Bronchial epithelial cell (primary cell): ENCODE measurements at regions not wholly inside any gene's neighbourhood (a gene's known extent, or its start where the extent isn't known, plus 50 kb on each side); places are given as distances from the start of the nearest gene placed in this dataset.

Experiments
- DNase-seq: peaks from one replicate; pipeline ENCODE4 v3.0.0-alpha.2; 2010; ENCODE audit warnings: low read depth
- FAIRE-seq: peaks from 2 replicates; lab custom pipeline; 2011; peaks lifted over from hg19 to GRCh38; lab: Jason Lieb, UNC
- H3K27me3 ChIP-seq: 2 replicates; pipeline ENCODE4 v1.5.1; 2011; ENCODE audit warnings: low read length; ENCODE audit not compliant: control insufficient read depth, insufficient read depth
- H3K36me3 ChIP-seq: 2 replicates; pipeline ENCODE4 v1.5.1; 2011; ENCODE audit warnings: low read length; ENCODE audit not compliant: control insufficient read depth, insufficient read depth
- H3K4me3 ChIP-seq: 2 replicates; pipeline ENCODE4 v1.5.1; 2011; ENCODE audit warnings: mild to moderate bottlenecking, low read depth, low read length, control low read depth
- CTCF ChIP-seq: IDR thresholded peaks from 2 replicates; pipeline ENCODE4 v1.5.1; 2011; ENCODE audit warnings: mild to moderate bottlenecking, moderate library complexity, low read length, control low read depth, inconsistent platforms; ENCODE audit not compliant: insufficient read depth, severe bottlenecking

- no peak for DNase-seq
- FAIRE-seq: no peak
- H3K36me3 ChIP-seq: no peaks in the 10 kb centered on the region
- TF ChIP-seq CTCF: no peak
- no peaks in the 10 kb centered on the region for H3K27me3 ChIP-seq
- H3K4me3 ChIP-seq: no peak overlapping the region
Measured at GRCh38 chr4:74534121-74534520, 89.2 kb downstream of the AREG start.

- FAIRE-seq: no peak
- Histone ChIP-seq H3K4me3 (no peak overlapping the region), H3K27me3 (no peaks in the 10 kb centered on the region), H3K36me3 (no peaks in the 10 kb centered on the region)
- no peak for TF ChIP-seq CTCF
- DNase-seq: no peak
Measured at GRCh38 chr4:74534936-74535335, 90.0 kb downstream of the AREG start.

- Histone ChIP-seq H3K4me3 (no peak overlapping the region), H3K36me3 (no peaks in the 10 kb centered on the region), H3K27me3 (no peaks in the 10 kb centered on the region)
- FAIRE-seq (no peak), DNase-seq (no peak)
- TF ChIP-seq CTCF: no peak
Measured at GRCh38 chr4:74535512-74535911, 90.6 kb downstream of the AREG start.

GRCh38 chr4:74536557-74536956 lies 91.6 kb downstream of the AREG start:
- no peak for FAIRE-seq
- H3K4me3 ChIP-seq: no peak overlapping the region
- no peaks in the 10 kb centered on the region for H3K36me3 ChIP-seq
- H3K27me3 ChIP-seq: no peaks in the 10 kb centered on the region
- DNase-seq: no peak
- peak; percentile 17 for TF ChIP-seq CTCF

GRCh38 chr4:74537459-74537858 lies 92.5 kb downstream of the AREG start:
- DNase-seq (peak; percentile 65), FAIRE-seq (peak; percentile 77)
- Histone ChIP-seq H3K27me3 (no peaks in the 10 kb centered on the region), H3K4me3 (no peak overlapping the region), H3K36me3 (no peaks in the 10 kb centered on the region)
- no peak for TF ChIP-seq CTCF

- H3K4me3 ChIP-seq: no peak overlapping the region
- TF ChIP-seq CTCF: no peak
- no peak for FAIRE-seq
- no peaks in the 10 kb centered on the region for H3K36me3 ChIP-seq
- peak; percentile 84 for DNase-seq
- H3K27me3 ChIP-seq: no peaks in the 10 kb centered on the region
Measured at GRCh38 chr4:74539044-74539790, 94.3 kb downstream of the AREG start.
